OCI-LY7 (cell line): ENCODE measurements at regions not wholly inside any gene's neighbourhood (a gene's known extent, or its start where the extent isn't known, plus 50 kb on each side); places are given as distances from the start of the nearest gene placed in this dataset.

Experiments
- BruUV-seq: library from RNA; stranded (reverse); fragments of 400-500 nt; replicated peaks from 2 replicates; lab custom pipeline; 2021; lab: Mats Ljungman, UMichigan
- CTCF ChIA-PET: fragments of 300-600 bp; sonication (Branson Sonifier 250); formaldehyde crosslinking; loops from one replicate; lab custom pipeline; 2022; ENCODE audit warnings: antibody characterized with exemption; ENCODE audit not compliant: unreplicated experiment; lab: Charles Lee
- POLR2A ChIA-PET: fragments of 300-600 bp; sonication (Branson Sonifier 250); formaldehyde crosslinking; loops from one replicate; lab custom pipeline; 2022; ENCODE audit warnings: antibody characterized with exemption; lab: Charles Lee
- DNase-seq: peaks from one replicate; pipeline ENCODE4 v3.0.0-alpha.2; 2015; ENCODE audit warnings: low spot score
- H2AFZ ChIP-seq: fragments of 200-600 bp; sonication (generic), shearing (Covaris generic); 2 replicates; pipeline ENCODE4 v1.6.1; 2014; ENCODE audit warnings: mild to moderate bottlenecking, antibody characterized with exemption, low read length, moderate library complexity
- H3K27ac ChIP-seq: fragments of 200-600 bp; sonication (generic); 2 replicates; pipeline ENCODE4 v1.5.1; 2014; ENCODE audit warnings: mixed run types, low read depth, mild to moderate bottlenecking, moderate library complexity, low read length, inconsistent platforms; ENCODE audit not compliant: poor library complexity, severe bottlenecking
- H3K36me3 ChIP-seq: fragments of 200-600 bp; sonication (generic); 2 replicates; pipeline ENCODE4 v1.6.1; 2014; ENCODE audit warnings: mild to moderate bottlenecking, antibody characterized with exemption, low read length, moderate library complexity, mixed read lengths; ENCODE audit not compliant: insufficient read depth
- H3K4me1 ChIP-seq: fragments of 200-600 bp; sonication (generic); 2 replicates; pipeline ENCODE4 v1.5.1; 2014; ENCODE audit warnings: mild to moderate bottlenecking, low read length; ENCODE audit not compliant: insufficient read depth, poor library complexity, severe bottlenecking
- H3K4me2 ChIP-seq: fragments of 200-600 bp; sonication (generic); 2 replicates; pipeline ENCODE4 v1.6.1; 2014; ENCODE audit warnings: mild to moderate bottlenecking, low read length
- H3K4me3 ChIP-seq: fragments of 200-600 bp; sonication (generic); 2 replicates; pipeline ENCODE4 v1.5.1; 2014; ENCODE audit warnings: mild to moderate bottlenecking, low read depth, low read length; ENCODE audit not compliant: poor library complexity, severe bottlenecking
- H3K79me2 ChIP-seq: fragments of 200-600 bp; sonication (generic); 2 replicates; pipeline ENCODE4 v1.6.1; 2016; ENCODE audit warnings: low read depth, mild to moderate bottlenecking, low read length, moderate library complexity, mixed read lengths; ENCODE audit not compliant: insufficient read depth
- H3K9me2 ChIP-seq: fragments of 200-600 bp; sonication (generic); 2 replicates; pipeline ENCODE4 v1.6.1; 2016; ENCODE audit warnings: mild to moderate bottlenecking, low read length, mixed read lengths; ENCODE audit not compliant: insufficient read depth
- H3K9me3 ChIP-seq: fragments of 200-600 bp; sonication (generic); 2 replicates; pipeline ENCODE4 v1.6.1; 2014; ENCODE audit warnings: mild to moderate bottlenecking, mixed run types, low read length, mixed read lengths
- H4K20me1 ChIP-seq: fragments of 200-600 bp; sonication (generic); 2 replicates; pipeline ENCODE4 v1.6.1; 2014; ENCODE audit warnings: mild to moderate bottlenecking, antibody characterized with exemption, low read length, moderate library complexity, mixed read lengths; ENCODE audit not compliant: insufficient read depth
- CTCF ChIP-seq: fragments of 200-600 bp; sonication (generic); conservative IDR thresholded peaks from 2 replicates; pipeline ENCODE4 v1.5.1; 2014; ENCODE audit warnings: mild to moderate bottlenecking, antibody characterized with exemption, low read length, moderate library complexity, mixed read lengths
- EZH2phosphoT487 ChIP-seq: fragments of 200-600 bp; sonication (generic); IDR thresholded peaks from 2 replicates; pipeline ENCODE4 v1.6.1; 2018; ENCODE audit warnings: low read depth, borderline replicate concordance, mild to moderate bottlenecking, mixed run types, antibody characterized with exemption, low read length, moderate library complexity, mixed read lengths
- intact Hi-C: fragments of 100-400 bp; cut with micrococcal nuclease; formaldehyde crosslinking; loops from one replicate; pipeline ENCODE4 v1.10.0; 2022; ENCODE audit not compliant: unreplicated experiment

GRCh38 chr6:133079901-133080300 is 161.3 kb upstream of the EYA4 start:
- intact Hi-C loops, result no loop called here
- no peak overlapping the region for H3K4me3 ChIP-seq
- DNase-seq, result no peak
- H3K4me1 ChIP-seq, result no peaks in the 10 kb centered on the region
- no peaks in the 10 kb centered on the region for H3K9me3 ChIP-seq
- H2AFZ ChIP-seq, result no peak overlapping the region
- no peaks in the 10 kb centered on the region for H3K36me3 ChIP-seq
- ChIA-PET CTCF (no interaction called here), POLR2A (no interaction called here)
- no peak overlapping the region for H3K27ac ChIP-seq
- TF ChIP-seq EZH2phosphoT487 (no peak), CTCF (no peak)
- H3K9me2 ChIP-seq, result no peaks in the 10 kb centered on the region
- H3K79me2 ChIP-seq, result no peaks in the 10 kb centered on the region
- no peaks in the 10 kb centered on the region for H4K20me1 ChIP-seq
- H3K4me2 ChIP-seq, result no peak overlapping the region
- BruUV-seq, result no TSS peak

- intact Hi-C loops, result no loop called here
- Histone ChIP-seq H3K9me2 (no peaks in the 10 kb centered on the region), H3K4me2 (no peak overlapping the region), H3K4me3 (no peak overlapping the region), H3K4me1 (no peaks in the 10 kb centered on the region), H3K9me3 (no peaks in the 10 kb centered on the region), H4K20me1 (no peaks in the 10 kb centered on the region), H3K36me3 (no peaks in the 10 kb centered on the region), H2AFZ (no peak overlapping the region), H3K27ac (no peak overlapping the region), H3K79me2 (no peaks in the 10 kb centered on the region)
- DNase-seq, result no peak
- POLR2A ChIA-PET, result no interaction called here
- CTCF ChIA-PET, result no interaction called here
- no peak for TF ChIP-seq EZH2phosphoT487
- no peak for TF ChIP-seq CTCF
- no TSS peak for BruUV-seq
Measured at GRCh38 chr6:133083248-133083967, 157.7 kb upstream of the EYA4 start.

DNA sequence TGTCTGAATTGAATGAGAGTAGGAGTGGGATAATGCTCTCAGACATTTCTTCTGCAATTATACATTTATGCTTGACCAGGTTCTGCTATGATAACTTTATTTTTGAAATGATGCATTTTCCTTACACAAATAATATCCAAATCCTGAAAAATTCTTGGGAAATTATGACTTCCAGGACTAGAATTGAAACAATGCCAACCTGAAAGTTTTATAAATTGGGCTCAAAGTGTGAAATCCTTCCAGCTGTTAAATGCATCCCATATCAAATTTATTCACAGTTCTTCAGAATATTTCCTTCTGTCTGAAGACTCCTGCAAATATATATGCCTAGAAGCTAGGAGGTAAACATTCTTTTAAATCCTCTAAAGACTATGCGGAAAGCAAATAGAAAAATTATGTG is 155.7 kb upstream of the EYA4 start:
- CTCF ChIA-PET, result no interaction called here
- Histone ChIP-seq H3K9me2 (no peaks in the 10 kb centered on the region), H3K4me3 (no peak overlapping the region), H3K79me2 (no peaks in the 10 kb centered on the region), H3K27ac (no peak overlapping the region), H3K36me3 (no peaks in the 10 kb centered on the region), H4K20me1 (no peaks in the 10 kb centered on the region), H3K4me2 (no peak overlapping the region), H3K9me3 (no peaks in the 10 kb centered on the region), H3K4me1 (no peaks in the 10 kb centered on the region), H2AFZ (no peak overlapping the region)
- intact Hi-C loops, result no loop called here
- no peak for TF ChIP-seq CTCF
- TF ChIP-seq EZH2phosphoT487, result no peak
- DNase-seq, result no peak
- no TSS peak for BruUV-seq
- POLR2A ChIA-PET, result interaction anchor here (0.5 to 0.7 kb wide), 3 partner anchors 12 to 20 kb away, joined by 3 to 4 read pairs (median 3); no protein-coding TSS in a partner anchor
